Right renal pelvis (tissue), 4 donors: ENCODE measurements at regions not wholly inside any gene's neighbourhood (a gene's known extent, or its start where the extent isn't known, plus 50 kb on each side); places are given as distances from the start of the nearest gene placed in this dataset.
"Not testable (repeated sequence)": the region's sequence is repeated elsewhere in the genome, so short reads cannot be mapped to it uniquely, and the experiment has no call there.

ENCODE experiments used
- DNase-seq, 4 donors: peaks; one replicate each; pipeline ENCODE4 v3.0.0-alpha.2; 2013; ENCODE audit warnings: low read depth in 4 of 4, low spot score in 3 of 4, missing footprints in 1 of 4

DNA sequence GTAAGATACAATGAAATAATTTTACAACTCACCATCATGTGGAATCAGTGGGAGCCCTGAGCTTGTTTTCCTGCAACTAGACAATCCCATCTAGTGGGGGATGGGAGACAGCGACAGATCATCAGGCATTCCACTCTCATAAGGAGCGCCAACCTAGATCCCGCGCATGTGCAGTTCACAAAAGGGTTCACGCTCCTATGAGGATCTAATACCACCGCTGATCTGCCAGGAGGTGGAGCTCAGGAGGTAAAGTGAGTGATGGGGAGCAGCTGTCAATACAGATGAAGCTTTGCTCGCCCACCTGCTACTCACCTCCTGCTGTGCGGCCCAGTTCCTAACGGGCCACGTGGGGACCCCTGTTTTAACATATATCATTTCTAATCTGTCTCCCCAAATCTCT is 165.7 kb upstream of the MXRA5 start:
- not testable (repeated sequence) for DNase-seq

DNA sequence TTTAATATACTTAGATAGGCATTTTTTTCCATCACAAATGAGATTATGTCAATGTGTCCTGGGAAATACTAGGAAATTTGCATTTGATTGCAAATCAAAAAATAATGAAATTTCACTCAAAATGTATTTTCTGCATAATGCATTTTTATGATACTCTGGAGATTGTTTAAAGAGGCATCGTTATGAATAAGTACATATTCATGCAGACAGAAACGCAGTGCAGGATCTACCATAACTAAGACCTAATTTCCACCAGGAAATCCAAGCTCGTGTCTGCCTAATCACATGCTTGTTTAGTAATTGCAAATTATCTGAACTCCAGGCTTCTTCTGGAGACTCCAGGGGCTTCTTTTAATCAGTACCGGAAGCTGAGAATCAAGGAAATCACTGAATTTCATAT is 163.5 kb upstream of the MXRA5 start:
- DNase-seq, result no peak

- no peak for DNase-seq
Measured at GRCh38 chrX:3504916-3505315, 158.5 kb upstream of the MXRA5 start.

GRCh38 chrX:3501833-3502535 is 155.5 kb upstream of the MXRA5 start:
- peak in 1 of 4 donors; percentile 0 for DNase-seq

- not testable (repeated sequence) for DNase-seq
Measured at GRCh38 chrX:3495836-3496769, 149.7 kb upstream of the MXRA5 start.

GRCh38 chrX:3493605-3494004 is 147.2 kb upstream of the MXRA5 start:
- DNase-seq, result no peak

DNA sequence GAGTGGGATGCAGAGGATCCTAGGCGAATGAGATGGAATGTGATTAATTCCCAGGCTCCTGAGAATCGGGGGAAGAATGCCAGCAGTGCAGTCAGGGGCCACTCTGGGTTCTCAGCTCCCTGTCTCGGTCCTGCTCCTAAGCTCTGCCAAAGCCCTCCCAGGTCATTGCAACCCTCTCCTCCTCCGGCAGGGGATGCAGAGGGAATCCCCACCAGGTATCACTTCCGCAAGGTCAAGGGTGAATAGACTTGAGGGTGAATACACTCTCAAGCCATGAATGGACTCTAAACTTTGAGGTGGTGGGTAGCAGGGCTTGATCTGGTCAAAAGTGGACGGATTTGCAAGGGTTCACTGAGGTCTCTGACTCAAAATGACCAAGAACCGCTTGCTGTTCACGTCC is 139.3 kb upstream of the MXRA5 start:
- DNase-seq, result no peak

GRCh38 chrX:3479026-3479425 is 132.6 kb upstream of the MXRA5 start:
- DNase-seq, result no peak

GRCh38 chrX:3476973-3477372 is 130.5 kb upstream of the MXRA5 start:
- no peak for DNase-seq

- DNase-seq, result not testable (repeated sequence)
Measured at GRCh38 chrX:3470211-3470679, 123.8 kb upstream of the MXRA5 start.

DNA sequence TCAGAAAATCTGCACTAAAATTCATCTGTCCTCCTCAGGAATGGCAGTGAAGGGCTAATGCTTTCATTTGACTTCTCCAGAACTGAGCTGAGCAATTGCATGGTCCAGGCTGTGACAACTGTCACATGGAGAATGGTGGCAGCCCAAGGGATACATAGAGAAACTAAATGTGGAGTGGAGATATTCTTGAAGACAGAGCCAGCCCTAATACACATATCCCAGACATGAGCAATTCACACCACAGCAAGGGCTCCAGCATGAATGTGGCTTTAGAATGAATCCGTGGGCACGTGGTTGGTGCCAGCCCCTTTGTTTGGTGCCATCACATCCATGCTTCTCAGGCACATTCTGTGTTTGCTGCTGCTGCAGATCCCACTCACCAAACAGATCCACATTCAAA is 121.6 kb upstream of the MXRA5 start:
- no peak for DNase-seq

DNA sequence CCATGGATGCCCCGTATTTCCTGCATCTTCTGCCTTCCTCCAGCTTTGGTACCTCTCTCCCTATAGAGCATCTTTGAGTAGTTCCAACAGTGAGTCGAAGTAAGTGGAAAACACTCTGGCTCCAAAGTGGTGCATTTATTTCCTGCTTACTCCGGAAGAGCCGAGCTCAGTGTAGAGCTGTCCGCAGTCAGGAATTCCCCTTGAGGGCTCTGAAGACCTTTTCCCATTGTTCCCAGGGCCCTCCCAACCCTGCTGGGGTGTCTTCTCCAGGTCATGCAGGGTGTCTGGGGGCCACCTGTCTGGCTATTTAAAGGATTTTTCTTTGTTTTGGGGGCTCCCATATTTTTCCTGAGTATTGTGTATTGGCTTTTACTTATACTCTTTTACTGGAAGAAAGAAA is 118.6 kb upstream of the MXRA5 start:
- no peak for DNase-seq

DNA sequence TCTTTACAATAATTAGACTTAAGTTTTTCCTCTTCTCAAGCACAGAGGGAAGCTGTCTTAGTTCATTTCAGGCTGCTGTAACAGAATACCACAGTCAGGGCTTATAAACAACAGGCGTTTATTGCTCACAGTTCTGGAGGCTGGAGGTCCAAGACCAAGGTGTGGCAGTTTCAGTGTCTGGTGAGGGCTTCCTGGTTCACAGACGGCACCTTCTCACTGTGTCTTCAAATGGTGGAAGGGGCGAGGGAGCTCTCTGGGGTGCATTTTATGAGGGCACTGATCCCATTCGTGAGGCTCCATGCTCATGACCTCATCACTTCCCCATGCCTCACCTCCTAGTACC is 115.7 kb upstream of the MXRA5 start:
- DNase-seq, result no peak

- DNase-seq, result no peak
Measured at GRCh38 chrX:3461397-3462165, 115.1 kb upstream of the MXRA5 start.

DNA sequence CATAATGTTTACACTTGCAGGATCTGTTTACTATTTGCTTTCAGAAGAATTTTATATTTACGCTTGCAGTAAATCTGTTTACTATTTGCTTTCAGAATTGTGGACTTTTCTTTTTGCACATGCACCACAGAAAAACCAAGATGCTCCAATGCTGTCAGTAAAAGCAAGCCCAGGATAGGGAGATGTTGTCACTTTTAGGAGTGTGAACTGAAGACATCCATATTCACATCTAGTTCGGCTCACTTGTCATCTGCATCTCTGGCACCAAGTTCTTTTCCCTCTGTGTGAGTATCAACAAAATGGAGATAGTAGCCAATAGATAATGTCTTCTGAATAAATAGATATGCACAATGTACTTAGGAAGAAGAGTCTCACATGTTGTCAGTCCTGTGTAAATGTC is 109.3 kb upstream of the MXRA5 start:
- no peak for DNase-seq

DNA sequence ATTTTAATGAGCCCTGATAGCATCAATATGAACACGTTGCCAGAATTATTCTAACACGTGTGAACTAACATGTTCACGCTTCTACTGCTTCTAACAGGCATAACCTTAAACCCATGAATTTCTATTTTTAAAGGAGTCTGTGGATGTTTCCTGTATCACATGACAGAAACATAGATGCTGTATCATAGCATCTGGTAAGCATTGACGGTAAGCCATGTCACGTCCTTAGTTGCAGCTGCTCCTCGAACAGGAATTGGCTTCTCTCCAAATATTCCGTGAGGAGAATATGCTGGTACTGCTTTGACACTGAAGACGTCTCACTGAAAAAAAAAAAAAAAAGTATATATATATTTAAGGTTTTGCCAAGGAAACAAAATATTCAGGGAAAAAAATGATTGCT is 105.1 kb upstream of the MXRA5 start:
- DNase-seq, result no peak

DNA sequence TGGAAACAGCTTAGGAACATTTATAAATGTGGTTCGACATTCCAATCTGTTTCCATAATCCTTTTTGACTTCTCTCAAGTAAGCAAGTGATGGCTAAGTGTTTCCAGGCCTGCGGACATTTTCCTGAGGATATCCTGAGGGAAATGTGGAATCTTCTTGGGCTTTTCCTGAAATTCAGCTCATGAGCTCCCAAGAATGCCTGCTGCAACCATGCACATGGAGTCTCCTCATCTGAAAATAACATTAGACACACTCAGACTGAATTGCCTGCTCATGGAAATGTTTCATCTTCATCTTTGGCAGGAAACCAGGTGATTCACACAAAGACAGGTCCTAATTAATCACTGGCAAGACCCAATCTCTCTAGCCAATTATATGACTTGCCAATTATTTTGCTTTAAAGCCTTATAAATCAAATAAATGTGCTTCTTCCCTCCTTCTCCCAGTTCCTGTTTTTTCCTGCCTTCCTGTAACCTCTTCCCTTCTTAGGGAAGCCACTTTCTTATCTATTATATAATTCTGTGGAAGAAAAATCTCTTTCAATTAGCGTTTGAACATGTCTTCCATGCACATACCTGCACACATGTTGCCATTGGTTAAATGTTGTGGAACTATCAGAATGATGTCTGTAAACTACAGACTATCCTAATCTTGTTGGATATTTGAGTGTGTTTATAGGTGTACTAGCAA is 104.6 kb upstream of the MXRA5 start:
- no peak for DNase-seq

DNA sequence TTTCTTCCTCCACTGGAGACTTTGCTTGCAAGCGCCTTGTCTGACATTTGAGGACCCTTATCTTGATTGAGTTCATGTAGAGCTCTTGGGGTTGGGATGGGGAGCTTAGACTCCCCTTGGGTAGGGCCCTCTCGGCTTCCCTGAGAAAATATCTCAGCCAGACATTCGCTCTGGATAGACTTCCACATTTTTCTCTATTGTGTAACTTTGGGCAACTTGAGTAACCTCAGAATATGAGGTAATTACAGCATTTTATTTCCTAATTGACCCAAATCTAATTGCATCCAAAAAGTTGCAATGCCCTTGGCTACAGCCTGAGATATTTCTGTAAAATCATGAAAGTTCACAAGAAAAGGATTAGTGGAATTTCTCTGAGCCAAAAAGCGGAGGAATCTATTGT is 102.8 kb upstream of the MXRA5 start:
- no peak for DNase-seq

GRCh38 chrX:3448563-3448962 is 102.1 kb upstream of the MXRA5 start:
- DNase-seq, result no peak

DNA sequence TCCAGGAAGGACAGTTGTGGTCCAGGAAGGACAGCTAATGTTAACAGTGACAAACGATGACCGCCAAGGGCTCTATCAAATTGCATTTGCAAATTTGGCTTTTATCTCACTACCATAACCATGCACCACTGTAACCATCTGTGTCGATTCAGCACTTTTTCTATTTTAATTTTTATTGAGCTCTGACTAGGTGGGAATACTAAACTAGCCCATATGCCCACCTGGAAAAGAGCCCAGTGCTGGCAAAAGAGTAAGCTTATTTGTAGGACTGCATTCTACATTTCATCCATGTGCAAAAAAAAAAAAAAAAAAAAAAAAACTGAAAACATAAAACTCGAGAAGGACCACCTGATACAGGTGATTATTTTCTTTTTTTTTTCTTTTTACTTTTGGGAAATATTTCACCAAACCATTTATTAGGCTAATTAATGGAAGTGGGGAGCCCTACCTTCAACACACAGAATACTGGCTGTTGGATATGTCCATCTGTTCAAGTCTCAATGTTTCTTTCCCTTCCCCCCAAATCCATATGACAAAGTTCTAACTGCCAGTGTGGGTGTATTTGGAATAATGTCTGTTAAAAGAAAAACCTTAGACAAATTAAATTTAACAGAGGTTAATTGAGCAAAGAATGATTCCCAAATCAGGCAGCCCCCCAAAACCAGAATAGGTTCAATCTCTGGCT is 99.5 kb upstream of the MXRA5 start:
- DNase-seq, result no peak
